GM23338 (cell line): ENCODE measurements at regions not wholly inside any gene's neighbourhood (a gene's known extent, or its start where the extent isn't known, plus 50 kb on each side); places are given as distances from the start of the nearest gene placed in this dataset.

Experiments
- ATAC-seq: fragments of 200-7000 bp; cut with Tn5 transposase; 3 replicates; pipeline ENCODE4 v1.9.1; 2020
- DNase-seq: peaks from one replicate; pipeline ENCODE4 v3.0.0-alpha.2; 2015; ENCODE audit warnings: low spot score
- H2AFZ ChIP-seq: fragments of 200-600 bp; sonication (generic); 2 replicates; pipeline ENCODE4 v1.8.0; 2016; ENCODE audit warnings: antibody characterized with exemption, mild to moderate bottlenecking, moderate library complexity
- H3F3A ChIP-seq: fragments of 200-600 bp; sonication (generic); replicated peaks from 2 replicates; pipeline ENCODE4 v1.8.0; 2017; ENCODE audit warnings: antibody characterized with exemption, mixed run types, low read depth
- H3K27ac ChIP-seq: fragments of 200-600 bp; sonication (generic); 2 replicates; pipeline ENCODE4 v1.6.1; 2016; ENCODE audit warnings: low read depth
- H3K27me3 ChIP-seq: fragments of 200-600 bp; sonication (generic); 2 replicates; pipeline ENCODE4 v1.8.0; 2016; ENCODE audit warnings: mild to moderate bottlenecking, mixed run types, moderate library complexity; ENCODE audit not compliant: insufficient read depth
- H3K36me3 ChIP-seq: fragments of 200-600 bp; sonication (generic); 2 replicates; pipeline ENCODE4 v1.8.0; 2016; ENCODE audit warnings: mild to moderate bottlenecking; ENCODE audit not compliant: insufficient read depth
- H3K4me1 ChIP-seq: fragments of 200-600 bp; sonication (generic); 2 replicates; pipeline ENCODE4 v1.8.0; 2016; ENCODE audit warnings: mild to moderate bottlenecking, moderate library complexity; ENCODE audit not compliant: insufficient read depth
- H3K4me2 ChIP-seq: fragments of 200-600 bp; sonication (generic); 2 replicates; pipeline ENCODE4 v1.7.1; 2017; ENCODE audit warnings: mixed run types
- H3K4me3 ChIP-seq: fragments of 200-600 bp; sonication (generic); 2 replicates; pipeline ENCODE4 v1.6.1; 2016; ENCODE audit warnings: mixed run types
- H3K79me2 ChIP-seq: fragments of 200-600 bp; sonication (generic); replicated peaks from 2 replicates; pipeline ENCODE4 v1.8.0; 2017; ENCODE audit warnings: mild to moderate bottlenecking; ENCODE audit not compliant: insufficient read depth
- H3K9me2 ChIP-seq: fragments of 200-600 bp; sonication (generic); 2 replicates; pipeline ENCODE4 v1.8.0; 2017; ENCODE audit not compliant: insufficient read depth
- H4K20me1 ChIP-seq: fragments of 200-600 bp; sonication (generic); replicated peaks from 2 replicates; pipeline ENCODE4 v1.8.0; 2017; ENCODE audit warnings: mild to moderate bottlenecking; ENCODE audit not compliant: insufficient read depth
- H3K27ac Mint-ChIP-seq: 2 replicates; pipeline ENCODE4 v1.8.0; 2020; ENCODE audit warnings: inconsistent platforms, mild to moderate bottlenecking, moderate library complexity, mixed read lengths
- H3K27me3 Mint-ChIP-seq: 3 replicates; pipeline ENCODE4 v1.8.0; 2022; ENCODE audit warnings: low read depth, mild to moderate bottlenecking, moderate library complexity, mixed read lengths, inconsistent platforms; ENCODE audit not compliant: insufficient read depth, poor library complexity
- H3K36me3 Mint-ChIP-seq: 3 replicates; pipeline ENCODE4 v1.8.0; 2021; ENCODE audit warnings: low read depth, mild to moderate bottlenecking, inconsistent platforms, moderate library complexity, mixed read lengths
- H3K4me1 Mint-ChIP-seq: 3 replicates; pipeline ENCODE4 v1.8.0; 2020; ENCODE audit warnings: mild to moderate bottlenecking, inconsistent platforms, mixed read lengths
- H3K4me3 Mint-ChIP-seq: 3 replicates; pipeline ENCODE4 v1.8.0; 2021; ENCODE audit warnings: moderate library complexity, mild to moderate bottlenecking, inconsistent platforms, mixed read lengths
- H3K9me3 Mint-ChIP-seq: 3 replicates; pipeline ENCODE4 v1.8.0; 2020; ENCODE audit warnings: moderate library complexity, mild to moderate bottlenecking, inconsistent platforms, mixed read lengths
- CREB1 ChIP-seq: fragments of 250-450 bp; sonication (Bioruptor Pico); IDR thresholded peaks from 2 replicates; pipeline ENCODE4 v1.5.0; 2020; ENCODE audit warnings: low read depth, mild to moderate bottlenecking, moderate library complexity
- CTCF ChIP-seq, 2 experiments: fragments of 200-600 bp in 1 of 2; sonication (generic) in 1 of 2; conservative IDR thresholded peaks; 2 replicates each; pipeline versions ENCODE4 v1.5.1 to v1.6.1; 2016 to 2017; ENCODE audit warnings: antibody characterized with exemption in 2 of 2, low read depth in 2 of 2, mild to moderate bottlenecking in 2 of 2, moderate library complexity in 1 of 2
- ETS1 ChIP-seq: IDR thresholded peaks from 2 replicates; pipeline ENCODE4 v1.6.1; 2016; ENCODE audit warnings: antibody characterized with exemption
- EZH2 ChIP-seq: fragments of 200-600 bp; sonication (generic); IDR thresholded peaks from one replicate; pipeline ENCODE4 v1.8.0; 2017; ENCODE audit warnings: antibody characterized with exemption, mild to moderate bottlenecking, low read depth; ENCODE audit not compliant: unreplicated experiment
- EZH2phosphoT487 ChIP-seq: fragments of 200-600 bp; sonication (generic); IDR thresholded peaks from one replicate; pipeline ENCODE4 v1.8.1; 2018; ENCODE audit warnings: antibody characterized with exemption; ENCODE audit not compliant: unreplicated experiment
- JUNB ChIP-seq: IDR thresholded peaks from one replicate; pipeline ENCODE4 v1.6.1; 2016; ENCODE audit warnings: antibody characterized with exemption; ENCODE audit not compliant: unreplicated experiment
- NANOG ChIP-seq: IDR thresholded peaks from 2 replicates; pipeline ENCODE4 v1.6.1; 2016; ENCODE audit warnings: antibody characterized with exemption, borderline replicate concordance
- POLR2AphosphoS5 ChIP-seq: IDR thresholded peaks from 2 replicates; pipeline ENCODE4 v1.6.1; 2016; ENCODE audit warnings: antibody characterized with exemption, low read depth
- REST ChIP-seq: IDR thresholded peaks from one replicate; pipeline ENCODE4 v1.6.1; 2018; ENCODE audit warnings: antibody characterized with exemption; ENCODE audit not compliant: unreplicated experiment
- STAT1 ChIP-seq: IDR thresholded peaks from one replicate; pipeline ENCODE4 v1.6.1; 2016; ENCODE audit warnings: antibody characterized with exemption; ENCODE audit not compliant: unreplicated experiment
- ZNF114 ChIP-seq: fragments of 250-450 bp; sonication (Bioruptor Pico); IDR thresholded peaks from 2 replicates; pipeline ENCODE4 v1.5.0; 2020; ENCODE audit warnings: mild to moderate bottlenecking, moderate library complexity
- ZNF331 ChIP-seq: fragments of 250-450 bp; sonication (Bioruptor Pico); IDR thresholded peaks from 2 replicates; pipeline ENCODE4 v1.5.0; 2020; ENCODE audit warnings: low read depth, mild to moderate bottlenecking, moderate library complexity
- ZNF462 ChIP-seq: fragments of 250-450 bp; sonication (Bioruptor Pico); IDR thresholded peaks from 2 replicates; pipeline ENCODE4 v1.5.0; 2020; ENCODE audit warnings: mild to moderate bottlenecking, moderate library complexity

GRCh38 chr3:162525771-162526170 is 1029.2 kb downstream of the OTOL1 start:
- H3K4me2 ChIP-seq = no peak overlapping the region
- no peak overlapping the region for H2AFZ ChIP-seq
- Mint-ChIP-seq H3K27me3 (no peaks in the 10 kb centered on the region), H3K4me3 (no peak overlapping the region), H3K36me3 (peaks cover 18% of the 10 kb centered on the region), H3K27ac (no peak overlapping the region), H3K9me3 (peaks cover 3% of the 10 kb centered on the region; the same call in 1 of the 3 replicates), H3K4me1 (peaks cover 9% of the 10 kb centered on the region; the same call in 2 of the 3 replicates)
- no peaks in the 10 kb centered on the region for H3K79me2 ChIP-seq
- H3K27ac ChIP-seq = no peak overlapping the region
- peaks cover 14% of the 10 kb centered on the region; the same call in 1 of the 2 replicates for H3K4me1 ChIP-seq
- no peaks in the 10 kb centered on the region for H3K27me3 ChIP-seq
- H3K9me2 ChIP-seq = 0 out of 2 replicates have a peak, but pooled peaks cover 9% of the 10 kb centered on the region
- no peak for ATAC-seq
- no peak for TF ChIP-seq EZH2phosphoT487
- no peak for TF ChIP-seq STAT1
- no peak for TF ChIP-seq CTCF (conservative IDR thresholded peaks at IDR 0.05; ENCODE audit: low read depth in 2 of 2)
- no peak for TF ChIP-seq CREB1
- no peak for TF ChIP-seq ZNF114 (CRISPR knock-in tag)
- no peak for TF ChIP-seq REST
- no peak for TF ChIP-seq ZNF462 (CRISPR knock-in tag)
- TF ChIP-seq ZNF331 = no peak
- TF ChIP-seq EZH2 = no peak
- TF ChIP-seq NANOG = no peak
- no peak for TF ChIP-seq JUNB
- TF ChIP-seq POLR2AphosphoS5 = no peak
- TF ChIP-seq ETS1 = no peak
- DNase-seq = no peak
- H3K36me3 ChIP-seq = no peaks in the 10 kb centered on the region
- no peaks in the 10 kb centered on the region for H4K20me1 ChIP-seq
- no peaks in the 10 kb centered on the region for H3F3A ChIP-seq
- H3K4me3 ChIP-seq = no peak overlapping the region
